ENCODE measurements at regions not wholly inside any gene's neighbourhood (a gene's known extent, or its start where the extent isn't known, plus 50 kb on each side); places are given as distances from the start of the nearest gene placed in this dataset.

- 91% methylated on average over 1 of the region's 1 CpG for WGBS
- DNase-seq (ENCODE audit: low spot score), result no peak
- Histone ChIP-seq H3K4me3 (no peak overlapping the region), H3K4me1 (replicated peaks) (no peaks in the 10 kb centered on the region), H3K27ac (no peak overlapping the region), H3K9me3 (no peaks in the 10 kb centered on the region), H3K27me3 (replicated peaks; ENCODE audit: insufficient read depth) (no peaks in the 10 kb centered on the region), H3K36me3 (no peaks in the 10 kb centered on the region)
- intact Hi-C loops (cut with DNase I), result no loop called here
- TF ChIP-seq POLR2AphosphoS5 (IDR thresholded peaks at IDR 0.05) (no peak), POLR2A (IDR thresholded peaks at IDR 0.05) (no peak)
These were observed 132.1 kb upstream of the CDK6 start for GRCh38 chr7:92968502-92968901.

DNA sequence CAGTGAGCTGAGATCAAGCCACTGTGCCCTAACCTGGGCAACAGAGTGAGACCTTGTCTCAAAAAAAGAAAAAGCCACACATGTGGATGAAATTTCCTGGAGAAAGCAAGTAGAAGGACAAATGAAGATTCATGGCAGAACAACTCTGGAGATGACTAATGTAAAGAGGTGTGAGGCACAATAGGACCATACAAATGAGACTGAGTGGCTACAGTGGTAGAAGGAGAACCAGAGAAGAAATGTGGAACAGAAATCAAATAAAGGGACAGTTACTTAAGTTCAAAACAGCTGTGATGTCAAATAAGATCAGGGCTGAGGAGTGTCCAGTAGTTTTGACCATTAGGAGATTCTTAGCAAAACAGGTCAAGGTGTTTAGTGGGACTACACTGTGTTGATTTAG, 130.9 kb upstream of the CDK6 start:
- Histone ChIP-seq H3K4me3 (no peak overlapping the region), H3K4me1 (replicated peaks) (no peaks in the 10 kb centered on the region), H3K27me3 (replicated peaks; ENCODE audit: insufficient read depth) (no peaks in the 10 kb centered on the region), H3K27ac (no peak overlapping the region), H3K36me3 (no peaks in the 10 kb centered on the region), H3K9me3 (no peaks in the 10 kb centered on the region)
- DNase-seq (ENCODE audit: low spot score), result no peak
- intact Hi-C loops (cut with DNase I), result no loop called here
- no peak for TF ChIP-seq POLR2AphosphoS5 (IDR thresholded peaks at IDR 0.05)
- TF ChIP-seq, protein P1, sequence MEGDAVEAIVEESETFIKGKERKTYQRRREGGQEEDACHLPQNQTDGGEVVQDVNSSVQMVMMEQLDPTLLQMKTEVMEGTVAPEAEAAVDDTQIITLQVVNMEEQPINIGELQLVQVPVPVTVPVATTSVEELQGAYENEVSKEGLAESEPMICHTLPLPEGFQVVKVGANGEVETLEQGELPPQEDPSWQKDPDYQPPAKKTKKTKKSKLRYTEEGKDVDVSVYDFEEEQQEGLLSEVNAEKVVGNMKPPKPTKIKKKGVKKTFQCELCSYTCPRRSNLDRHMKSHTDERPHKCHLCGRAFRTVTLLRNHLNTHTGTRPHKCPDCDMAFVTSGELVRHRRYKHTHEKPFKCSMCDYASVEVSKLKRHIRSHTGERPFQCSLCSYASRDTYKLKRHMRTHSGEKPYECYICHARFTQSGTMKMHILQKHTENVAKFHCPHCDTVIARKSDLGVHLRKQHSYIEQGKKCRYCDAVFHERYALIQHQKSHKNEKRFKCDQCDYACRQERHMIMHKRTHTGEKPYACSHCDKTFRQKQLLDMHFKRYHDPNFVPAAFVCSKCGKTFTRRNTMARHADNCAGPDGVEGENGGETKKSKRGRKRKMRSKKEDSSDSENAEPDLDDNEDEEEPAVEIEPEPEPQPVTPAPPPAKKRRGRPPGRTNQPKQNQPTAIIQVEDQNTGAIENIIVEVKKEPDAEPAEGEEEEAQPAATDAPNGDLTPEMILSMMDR (IDR thresholded peaks at IDR 0.05), result no peak
- no peak for TF ChIP-seq POLR2A (IDR thresholded peaks at IDR 0.05)

DNA sequence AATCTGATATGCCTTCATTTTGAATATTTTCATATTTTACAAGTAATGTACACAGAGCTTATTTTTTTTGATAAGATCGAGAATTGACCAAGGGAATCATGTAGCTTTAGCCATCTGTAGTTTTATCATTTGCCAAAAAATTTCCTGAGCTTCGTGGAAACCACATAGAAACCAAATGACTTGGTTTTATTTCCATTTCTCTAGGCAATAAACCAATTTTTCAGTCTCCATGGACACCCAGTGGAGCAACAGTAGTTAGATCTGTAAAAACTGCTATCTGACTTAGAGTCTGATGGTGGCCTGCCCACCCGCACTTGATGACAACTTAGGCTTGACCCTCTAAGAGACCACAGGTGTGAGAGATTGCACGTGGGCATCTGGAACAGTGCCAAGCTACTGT, 127.8 kb upstream of the CDK6 start:
- no peak overlapping the region for H3K4me3 ChIP-seq
- H3K36me3 ChIP-seq, result no peaks in the 10 kb centered on the region
- intact Hi-C loops (cut with DNase I), result no loop called here
- H3K9me3 ChIP-seq, result no peaks in the 10 kb centered on the region
- H3K4me1 ChIP-seq (replicated peaks), result no peaks in the 10 kb centered on the region
- no peak overlapping the region for H3K27ac ChIP-seq
- no peak for TF ChIP-seq POLR2AphosphoS5 (IDR thresholded peaks at IDR 0.05)
- no peaks in the 10 kb centered on the region for H3K27me3 ChIP-seq (replicated peaks; ENCODE audit: insufficient read depth)
- WGBS, result 60% methylated on average over 4 of the region's 4 CpGs
- no peak for DNase-seq (ENCODE audit: low spot score)

GRCh38 chr7:92963566-92963965, 127.2 kb upstream of the CDK6 start:
- no peak for TF ChIP-seq POLR2AphosphoS5 (IDR thresholded peaks at IDR 0.05)
- TF ChIP-seq POLR2A (IDR thresholded peaks at IDR 0.05), result no peak
- TF ChIP-seq, protein P1 (IDR thresholded peaks at IDR 0.05), result no peak
- DNase-seq (ENCODE audit: low spot score), result no peak
- Histone ChIP-seq H3K36me3 (no peaks in the 10 kb centered on the region), H3K4me3 (no peak overlapping the region), H3K27me3 (replicated peaks; ENCODE audit: insufficient read depth) (no peaks in the 10 kb centered on the region), H3K9me3 (no peaks in the 10 kb centered on the region), H3K27ac (no peak overlapping the region), H3K4me1 (replicated peaks) (no peaks in the 10 kb centered on the region)
- WGBS, result 59% methylated on average over 4 of the region's 4 CpGs
- intact Hi-C loops (cut with DNase I), result no loop called here

DNA sequence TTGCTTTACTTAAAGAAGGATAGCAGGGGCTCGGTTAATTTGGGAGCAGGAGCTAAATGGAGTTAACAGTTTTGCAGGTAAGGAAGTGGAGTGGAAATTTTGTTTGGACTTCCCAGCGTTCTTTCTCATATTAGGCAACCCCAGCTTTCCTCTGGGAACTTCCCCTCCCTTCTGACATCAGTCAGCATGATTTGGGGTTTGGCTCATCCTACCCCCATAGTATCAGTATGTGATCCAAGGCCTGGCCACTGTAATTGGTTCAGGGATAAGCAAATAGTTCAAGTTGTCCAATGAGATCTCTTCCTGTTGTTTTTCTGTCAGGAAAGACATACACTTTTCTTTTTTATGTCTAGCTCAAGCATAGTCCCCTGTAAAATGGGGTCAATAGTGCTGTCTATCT, 125.6 kb upstream of the CDK6 start:
- TF ChIP-seq, protein P1 (IDR thresholded peaks at IDR 0.05), result no peak
- TF ChIP-seq POLR2AphosphoS5 (IDR thresholded peaks at IDR 0.05) (no peak), POLR2A (IDR thresholded peaks at IDR 0.05) (no peak)
- Histone ChIP-seq H3K27ac (no peak overlapping the region), H3K36me3 (no peaks in the 10 kb centered on the region), H3K27me3 (replicated peaks; ENCODE audit: insufficient read depth) (no peaks in the 10 kb centered on the region), H3K4me3 (no peak overlapping the region), H3K9me3 (no peaks in the 10 kb centered on the region), H3K4me1 (replicated peaks) (no peaks in the 10 kb centered on the region)
- intact Hi-C loops (cut with DNase I), result no loop called here
- no peak for DNase-seq (ENCODE audit: low spot score)
- WGBS, result 87% methylated on average over 2 of the region's 2 CpGs

GRCh38 chr7:92956575-92956974, 120.2 kb upstream of the CDK6 start:
- DNase-seq (ENCODE audit: low spot score), result no peak
- 96% methylated on average over 2 of the region's 2 CpGs for WGBS
- TF ChIP-seq, protein P1 (IDR thresholded peaks at IDR 0.05), result no peak
- TF ChIP-seq POLR2A (IDR thresholded peaks at IDR 0.05) (no peak), POLR2AphosphoS5 (IDR thresholded peaks at IDR 0.05) (no peak)
- H3K4me1 ChIP-seq (replicated peaks), result no peaks in the 10 kb centered on the region
- no peak overlapping the region for H3K4me3 ChIP-seq
- H3K9me3 ChIP-seq, result no peaks in the 10 kb centered on the region
- no peaks in the 10 kb centered on the region for H3K36me3 ChIP-seq
- H3K27me3 ChIP-seq (replicated peaks; ENCODE audit: insufficient read depth), result no peaks in the 10 kb centered on the region
- intact Hi-C loops (cut with DNase I), result no loop called here
- no peak overlapping the region for H3K27ac ChIP-seq
